Neutrophil (primary cell): ENCODE measurements at regions not wholly inside any gene's neighbourhood (a gene's known extent, or its start where the extent isn't known, plus 50 kb on each side); places are given as distances from the start of the nearest gene placed in this dataset.
"Not testable (repeated sequence)": the region's sequence is repeated elsewhere in the genome, so short reads cannot be mapped to it uniquely, and the experiment has no call there.

ENCODE experiments used
- H3K27ac ChIP-seq: fragments of 200-600 bp; sonication (generic); 2 replicates; pipeline ENCODE4 v1.5.1; 2016; ENCODE audit warnings: mild to moderate bottlenecking, moderate library complexity
- H3K27me3 ChIP-seq: fragments of 200-600 bp; sonication (generic); 2 replicates; pipeline ENCODE4 v1.6.0; 2016; ENCODE audit warnings: mild to moderate bottlenecking
- H3K36me3 ChIP-seq: fragments of 200-600 bp; sonication (generic); 2 replicates; pipeline ENCODE4 v1.5.1; 2017
- H3K4me1 ChIP-seq, 2 experiments: fragments of 200-600 bp in 1 of 2; sonication (generic) in 1 of 2; 1 replicate in 1 of 2; 2 replicates in 1 of 2; pipeline versions ENCODE4 v1.5.1 to v1.6.1; 2013 to 2016; ENCODE audit warnings: low read depth in 1 of 2, low read length in 1 of 2, mild to moderate bottlenecking in 1 of 2, moderate library complexity in 1 of 2; ENCODE audit not compliant: control insufficient read depth in 1 of 2, insufficient read depth in 1 of 2
- H3K4me3 ChIP-seq, 2 experiments: fragments of 200-600 bp in 1 of 2; sonication (generic) in 1 of 2; 1 replicate in 1 of 2; 2 replicates in 1 of 2; pipeline ENCODE4 v1.5.1; 2013 to 2016; ENCODE audit warnings: low read depth in 1 of 2, low read length in 1 of 2, mild to moderate bottlenecking in 1 of 2, moderate library complexity in 1 of 2
- H3K9me3 ChIP-seq: fragments of 200-600 bp; sonication (generic); 2 replicates; pipeline ENCODE4 v1.5.1; 2016
- CTCF ChIP-seq: fragments of 200-600 bp; sonication (generic); IDR thresholded peaks from 2 replicates; pipeline ENCODE4 v1.5.1; 2016; ENCODE audit warnings: antibody characterized with exemption

- Histone ChIP-seq H3K4me3 (no peak overlapping the region), H3K36me3 (no peaks in the 10 kb centered on the region), H3K9me3 (no peaks in the 10 kb centered on the region), H3K4me1 (no peaks in the 10 kb centered on the region), H3K27me3 (no peaks in the 10 kb centered on the region), H3K27ac (no peak overlapping the region)
- TF ChIP-seq CTCF, result no peak
These were observed 386.5 kb upstream of the TCF4 start for GRCh38 chr18:55974521-55974920.

- no peaks in the 10 kb centered on the region for H3K27me3 ChIP-seq
- H3K4me3 ChIP-seq, result no peak overlapping the region
- H3K36me3 ChIP-seq, result no peaks in the 10 kb centered on the region
- no peak overlapping the region for H3K27ac ChIP-seq
- no peak for TF ChIP-seq CTCF
- no peaks in the 10 kb centered on the region for H3K4me1 ChIP-seq
- no peaks in the 10 kb centered on the region for H3K9me3 ChIP-seq
These were observed 380.6 kb upstream of the TCF4 start for GRCh38 chr18:55968550-55968949.

- no peak for TF ChIP-seq CTCF
- no peak overlapping the region for H3K27ac ChIP-seq
- H3K36me3 ChIP-seq, result no peaks in the 10 kb centered on the region
- H3K4me3 ChIP-seq, result no peak overlapping the region
- H3K4me1 ChIP-seq, result no peaks in the 10 kb centered on the region
- no peaks in the 10 kb centered on the region for H3K27me3 ChIP-seq
- no peaks in the 10 kb centered on the region for H3K9me3 ChIP-seq
These were observed 379.0 kb upstream of the TCF4 start for GRCh38 chr18:55967019-55967418.

GRCh38 chr18:55964171-55964570 lies 376.2 kb upstream of the TCF4 start:
- Histone ChIP-seq H3K27me3 (no peaks in the 10 kb centered on the region), H3K27ac (no peak overlapping the region), H3K9me3 (no peaks in the 10 kb centered on the region), H3K4me1 (no peaks in the 10 kb centered on the region), H3K4me3 (no peak overlapping the region), H3K36me3 (no peaks in the 10 kb centered on the region)
- no peak for TF ChIP-seq CTCF

- Histone ChIP-seq H3K27ac (no peak overlapping the region), H3K4me3 (no peak overlapping the region)
These were observed 365.3 kb upstream of the TCF4 start for GRCh38 chr18:55953326-55953725.

GRCh38 chr18:55951738-55952137 lies 363.7 kb upstream of the TCF4 start:
- H3K27ac ChIP-seq, H3K27me3 ChIP-seq, H3K4me3 ChIP-seq, H3K4me1 ChIP-seq, H3K9me3 ChIP-seq, H3K36me3 ChIP-seq: not testable (repeated sequence)

More at GRCh38 chr18:55953326-55953725, 365.3 kb upstream of the TCF4 start:
- no peaks in the 10 kb centered on the region for H3K9me3 ChIP-seq
- no peak for TF ChIP-seq CTCF
- no peaks in the 10 kb centered on the region for H3K36me3 ChIP-seq
- no peaks in the 10 kb centered on the region for H3K27me3 ChIP-seq
- no peaks in the 10 kb centered on the region for H3K4me1 ChIP-seq
